ENCODE measurements at regions not wholly inside any gene's neighbourhood (a gene's known extent, or its start where the extent isn't known, plus 50 kb on each side); places are given as distances from the start of the nearest gene placed in this dataset.

DNA sequence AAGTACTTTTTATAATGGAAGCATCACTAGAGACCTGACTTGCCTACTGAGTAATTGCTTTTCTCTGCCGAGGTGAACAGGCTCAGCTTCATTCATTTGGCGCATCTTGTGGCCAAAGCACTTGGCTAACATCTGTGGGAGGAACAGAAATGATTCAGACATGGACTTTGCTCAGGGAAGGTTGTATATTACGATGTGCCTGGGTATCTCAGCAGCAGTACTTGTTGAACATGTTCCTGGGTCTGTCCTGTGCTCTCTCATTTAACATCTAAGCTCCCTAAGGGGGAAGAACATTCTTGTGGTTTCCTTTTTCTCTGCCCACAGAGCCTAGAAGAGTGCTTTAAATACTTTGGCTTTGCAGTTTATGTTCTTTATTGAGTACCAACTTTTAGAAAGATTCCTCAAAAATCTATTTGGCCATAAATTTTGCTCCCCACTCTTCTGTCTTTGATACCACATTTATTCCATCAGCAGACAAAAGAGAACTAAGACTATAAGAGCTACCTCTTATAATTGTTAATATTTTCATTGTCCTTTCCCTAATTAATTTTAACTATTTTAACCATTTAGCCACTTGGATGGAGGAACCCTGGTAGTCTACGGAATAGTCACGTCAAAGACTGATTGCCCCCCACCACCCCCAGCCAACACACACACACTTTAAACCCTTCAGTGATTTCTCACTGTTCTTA lies 101.2 kb upstream of the EGLN3 start (continued):
- TF ChIP-seq, protein P1, sequence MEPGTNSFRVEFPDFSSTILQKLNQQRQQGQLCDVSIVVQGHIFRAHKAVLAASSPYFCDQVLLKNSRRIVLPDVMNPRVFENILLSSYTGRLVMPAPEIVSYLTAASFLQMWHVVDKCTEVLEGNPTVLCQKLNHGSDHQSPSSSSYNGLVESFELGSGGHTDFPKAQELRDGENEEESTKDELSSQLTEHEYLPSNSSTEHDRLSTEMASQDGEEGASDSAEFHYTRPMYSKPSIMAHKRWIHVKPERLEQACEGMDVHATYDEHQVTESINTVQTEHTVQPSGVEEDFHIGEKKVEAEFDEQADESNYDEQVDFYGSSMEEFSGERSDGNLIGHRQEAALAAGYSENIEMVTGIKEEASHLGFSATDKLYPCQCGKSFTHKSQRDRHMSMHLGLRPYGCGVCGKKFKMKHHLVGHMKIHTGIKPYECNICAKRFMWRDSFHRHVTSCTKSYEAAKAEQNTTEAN (CRISPR knock-in tag; conservative IDR thresholded peaks at IDR 0.05): 0 out of 2 replicates have a peak, but pooled peaks have one; percentile 46
- TF ChIP-seq SMC3 (IDR thresholded peaks at IDR 0.05; ENCODE audit: low read length) (peak; percentile 46), ETV5 (CRISPR knock-in tag; IDR thresholded peaks at IDR 0.05; ENCODE audit: borderline replicate concordance) (peak; percentile 56; the same call in 1 of the 2 replicates), RCOR2 (CRISPR knock-in tag; IDR thresholded peaks at IDR 0.05) (peak; percentile 96), ZMYM2 (CRISPR knock-in tag; IDR thresholded peaks at IDR 0.05) (no peak; the same call in 1 of the 2 replicates), MBD4 (IDR thresholded peaks at IDR 0.05; ENCODE audit: borderline replicate concordance, low read length) (no peak), CENPT (CRISPR knock-in tag; IDR thresholded peaks at IDR 0.05; ENCODE audit: low read depth) (no peak), CC2D1A (CRISPR knock-in tag; IDR thresholded peaks at IDR 0.05) (no peak), ZSCAN21 (CRISPR knock-in tag; IDR thresholded peaks at IDR 0.05; ENCODE audit: borderline replicate concordance) (peak; percentile 86), ARNT (IDR thresholded peaks at IDR 0.05) (no peak), ZNF101 (CRISPR knock-in tag; IDR thresholded peaks at IDR 0.05; ENCODE audit: borderline replicate concordance, low read depth) (no peak), ZSCAN22 (CRISPR knock-in tag; IDR thresholded peaks at IDR 0.05) (no peak), ISL2 (CRISPR knock-in tag; IDR thresholded peaks at IDR 0.05) (no peak), ZNF724P (CRISPR knock-in tag; IDR thresholded peaks at IDR 0.05; ENCODE audit: borderline replicate concordance) (0 out of 2 replicates have a peak, but pooled peaks have one; percentile 4), SCMH1 (CRISPR knock-in tag; IDR thresholded peaks at IDR 0.05; ENCODE audit: borderline replicate concordance) (no peak), ZFP36 (IDR thresholded peaks at IDR 0.05; ENCODE audit: borderline replicate concordance, low read depth, low read length, partially characterized antibody) (no peak)
- TF ChIP-seq, protein P2, sequence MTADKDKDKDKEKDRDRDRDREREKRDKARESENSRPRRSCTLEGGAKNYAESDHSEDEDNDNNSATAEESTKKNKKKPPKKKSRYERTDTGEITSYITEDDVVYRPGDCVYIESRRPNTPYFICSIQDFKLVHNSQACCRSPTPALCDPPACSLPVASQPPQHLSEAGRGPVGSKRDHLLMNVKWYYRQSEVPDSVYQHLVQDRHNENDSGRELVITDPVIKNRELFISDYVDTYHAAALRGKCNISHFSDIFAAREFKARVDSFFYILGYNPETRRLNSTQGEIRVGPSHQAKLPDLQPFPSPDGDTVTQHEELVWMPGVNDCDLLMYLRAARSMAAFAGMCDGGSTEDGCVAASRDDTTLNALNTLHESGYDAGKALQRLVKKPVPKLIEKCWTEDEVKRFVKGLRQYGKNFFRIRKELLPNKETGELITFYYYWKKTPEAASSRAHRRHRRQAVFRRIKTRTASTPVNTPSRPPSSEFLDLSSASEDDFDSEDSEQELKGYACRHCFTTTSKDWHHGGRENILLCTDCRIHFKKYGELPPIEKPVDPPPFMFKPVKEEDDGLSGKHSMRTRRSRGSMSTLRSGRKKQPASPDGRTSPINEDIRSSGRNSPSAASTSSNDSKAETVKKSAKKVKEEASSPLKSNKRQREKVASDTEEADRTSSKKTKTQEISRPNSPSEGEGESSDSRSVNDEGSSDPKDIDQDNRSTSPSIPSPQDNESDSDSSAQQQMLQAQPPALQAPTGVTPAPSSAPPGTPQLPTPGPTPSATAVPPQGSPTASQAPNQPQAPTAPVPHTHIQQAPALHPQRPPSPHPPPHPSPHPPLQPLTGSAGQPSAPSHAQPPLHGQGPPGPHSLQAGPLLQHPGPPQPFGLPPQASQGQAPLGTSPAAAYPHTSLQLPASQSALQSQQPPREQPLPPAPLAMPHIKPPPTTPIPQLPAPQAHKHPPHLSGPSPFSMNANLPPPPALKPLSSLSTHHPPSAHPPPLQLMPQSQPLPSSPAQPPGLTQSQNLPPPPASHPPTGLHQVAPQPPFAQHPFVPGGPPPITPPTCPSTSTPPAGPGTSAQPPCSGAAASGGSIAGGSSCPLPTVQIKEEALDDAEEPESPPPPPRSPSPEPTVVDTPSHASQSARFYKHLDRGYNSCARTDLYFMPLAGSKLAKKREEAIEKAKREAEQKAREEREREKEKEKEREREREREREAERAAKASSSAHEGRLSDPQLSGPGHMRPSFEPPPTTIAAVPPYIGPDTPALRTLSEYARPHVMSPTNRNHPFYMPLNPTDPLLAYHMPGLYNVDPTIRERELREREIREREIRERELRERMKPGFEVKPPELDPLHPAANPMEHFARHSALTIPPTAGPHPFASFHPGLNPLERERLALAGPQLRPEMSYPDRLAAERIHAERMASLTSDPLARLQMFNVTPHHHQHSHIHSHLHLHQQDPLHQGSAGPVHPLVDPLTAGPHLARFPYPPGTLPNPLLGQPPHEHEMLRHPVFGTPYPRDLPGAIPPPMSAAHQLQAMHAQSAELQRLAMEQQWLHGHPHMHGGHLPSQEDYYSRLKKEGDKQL (CRISPR knock-in tag; IDR thresholded peaks at IDR 0.05; ENCODE audit: low read depth): no peak

Data from HepG2 (cell line).